ENCODE measurements at regions not wholly inside any gene's neighbourhood (a gene's known extent, or its start where the extent isn't known, plus 50 kb on each side); places are given as distances from the start of the nearest gene placed in this dataset.

- BruUV-seq (replicated peaks), result no TSS peak
- intact Hi-C loops (cut with micrococcal nuclease), result loop anchor here (10.0 kb wide), 1 partner anchor 207 kb away; no protein-coding TSS in a partner anchor
- TF ChIP-seq CTCF (IDR thresholded peaks at IDR 0.05; ENCODE audit: unreplicated experiment), result no peak
- H3K36me3 Mint-ChIP-seq (ENCODE audit: insufficient read depth, unreplicated experiment), result no peaks in the 10 kb centered on the region
- H3K4me3 Mint-ChIP-seq (ENCODE audit: unreplicated experiment), result no peak overlapping the region
- no peak overlapping the region for H3K27ac Mint-ChIP-seq (ENCODE audit: low read depth, unreplicated experiment)
- ChIA-PET POLR2A (no interaction called here), CTCF (interaction anchor here (1.0 kb wide), 1 partner anchor 57 kb away, joined by 3 read pairs; no protein-coding TSS in a partner anchor)
- no peak for DNase-seq (ENCODE audit: unreplicated experiment)
- no peaks in the 10 kb centered on the region for H3K4me1 Mint-ChIP-seq (ENCODE audit: insufficient read depth, unreplicated experiment)
- no peaks in the 10 kb centered on the region for H3K9me3 Mint-ChIP-seq (ENCODE audit: unreplicated experiment)
- H3K27me3 Mint-ChIP-seq (ENCODE audit: insufficient read depth, unreplicated experiment), result peaks cover 28% of the 10 kb centered on the region
Measured at GRCh38 chr12:17151917-17152316, 546.0 kb upstream of the LMO3 start.

- CTCF ChIA-PET, result interaction anchor here (0.6 to 0.9 kb wide), 3 partner anchors 10 to 1475 kb away, joined by 3 to 7 read pairs (median 3); no protein-coding TSS in a partner anchor
- H3K4me1 Mint-ChIP-seq (ENCODE audit: insufficient read depth, unreplicated experiment), result no peaks in the 10 kb centered on the region
- no peak for TF ChIP-seq CTCF (IDR thresholded peaks at IDR 0.05; ENCODE audit: unreplicated experiment)
- intact Hi-C loops (cut with micrococcal nuclease), result no loop called here
- BruUV-seq (replicated peaks), result no TSS peak
- POLR2A ChIA-PET, result no interaction called here
- H3K27me3 Mint-ChIP-seq (ENCODE audit: insufficient read depth, unreplicated experiment), result peaks cover 28% of the 10 kb centered on the region
- H3K4me3 Mint-ChIP-seq (ENCODE audit: unreplicated experiment), result no peak overlapping the region
- no peaks in the 10 kb centered on the region for H3K36me3 Mint-ChIP-seq (ENCODE audit: insufficient read depth, unreplicated experiment)
- DNase-seq (ENCODE audit: unreplicated experiment), result no peak
- H3K27ac Mint-ChIP-seq (ENCODE audit: low read depth, unreplicated experiment), result no peak overlapping the region
- H3K9me3 Mint-ChIP-seq (ENCODE audit: unreplicated experiment), result no peaks in the 10 kb centered on the region
Measured at GRCh38 chr12:17148706-17149105, 542.7 kb upstream of the LMO3 start.

- BruUV-seq (replicated peaks), result no TSS peak
- H3K9me3 Mint-ChIP-seq (ENCODE audit: unreplicated experiment), result no peaks in the 10 kb centered on the region
- H3K27ac Mint-ChIP-seq (ENCODE audit: low read depth, unreplicated experiment), result no peak overlapping the region
- intact Hi-C loops (cut with micrococcal nuclease), result no loop called here
- no peaks in the 10 kb centered on the region for H3K4me1 Mint-ChIP-seq (ENCODE audit: insufficient read depth, unreplicated experiment)
- CTCF ChIA-PET, result interaction anchor here (0.7 kb wide), 1 partner anchor 15 kb away, joined by 4 read pairs; no protein-coding TSS in a partner anchor
- H3K27me3 Mint-ChIP-seq (ENCODE audit: insufficient read depth, unreplicated experiment), result peaks cover 3% of the 10 kb centered on the region
- no peak for DNase-seq (ENCODE audit: unreplicated experiment)
- POLR2A ChIA-PET, result no interaction called here
- H3K4me3 Mint-ChIP-seq (ENCODE audit: unreplicated experiment), result no peak overlapping the region
- TF ChIP-seq CTCF (IDR thresholded peaks at IDR 0.05; ENCODE audit: unreplicated experiment), result no peak
- no peaks in the 10 kb centered on the region for H3K36me3 Mint-ChIP-seq (ENCODE audit: insufficient read depth, unreplicated experiment)
Measured at GRCh38 chr12:17142856-17143255, 536.9 kb upstream of the LMO3 start.

GRCh38 chr12:17139931-17140330, 534.0 kb upstream of the LMO3 start:
- TF ChIP-seq CTCF (IDR thresholded peaks at IDR 0.05; ENCODE audit: unreplicated experiment), result no peak
- H3K27ac Mint-ChIP-seq (ENCODE audit: low read depth, unreplicated experiment), result no peak overlapping the region
- no peak for DNase-seq (ENCODE audit: unreplicated experiment)
- H3K4me3 Mint-ChIP-seq (ENCODE audit: unreplicated experiment), result no peak overlapping the region
- ChIA-PET POLR2A (no interaction called here), CTCF (no interaction called here)
- peaks cover 12% of the 10 kb centered on the region for H3K27me3 Mint-ChIP-seq (ENCODE audit: insufficient read depth, unreplicated experiment)
- BruUV-seq (replicated peaks), result no TSS peak
- no peaks in the 10 kb centered on the region for H3K36me3 Mint-ChIP-seq (ENCODE audit: insufficient read depth, unreplicated experiment)
- H3K9me3 Mint-ChIP-seq (ENCODE audit: unreplicated experiment), result no peaks in the 10 kb centered on the region
- intact Hi-C loops (cut with micrococcal nuclease), result no loop called here
- no peaks in the 10 kb centered on the region for H3K4me1 Mint-ChIP-seq (ENCODE audit: insufficient read depth, unreplicated experiment)
